Endothelial cell (in vitro differentiated cells): ENCODE measurements at regions not wholly inside any gene's neighbourhood (a gene's known extent, or its start where the extent isn't known, plus 50 kb on each side); places are given as distances from the start of the nearest gene placed in this dataset.

Experiments used
- DNase-seq: peaks from one replicate; pipeline ENCODE4 v3.0.0; 2021; ENCODE audit warnings: low spot score
- H3K27ac Mint-ChIP-seq: one replicate; pipeline ENCODE4 v1.8.0; 2021; ENCODE audit warnings: mixed read lengths, inconsistent platforms; ENCODE audit not compliant: unreplicated experiment
- H3K27me3 Mint-ChIP-seq: one replicate; pipeline ENCODE4 v1.8.0; 2021; ENCODE audit warnings: mild to moderate bottlenecking, moderate library complexity, mixed read lengths, inconsistent platforms; ENCODE audit not compliant: unreplicated experiment
- H3K36me3 Mint-ChIP-seq: one replicate; pipeline ENCODE4 v1.8.0; 2021; ENCODE audit warnings: mild to moderate bottlenecking, low read depth, mixed read lengths, inconsistent platforms; ENCODE audit not compliant: unreplicated experiment
- H3K4me1 Mint-ChIP-seq: one replicate; pipeline ENCODE4 v1.8.0; 2021; ENCODE audit warnings: mild to moderate bottlenecking, mixed read lengths, inconsistent platforms; ENCODE audit not compliant: unreplicated experiment
- H3K4me3 Mint-ChIP-seq: one replicate; pipeline ENCODE4 v1.8.0; 2021; ENCODE audit warnings: mild to moderate bottlenecking, mixed read lengths, inconsistent platforms; ENCODE audit not compliant: unreplicated experiment
- H3K9me3 Mint-ChIP-seq: one replicate; pipeline ENCODE4 v1.8.0; 2021; ENCODE audit warnings: mixed read lengths, inconsistent platforms; ENCODE audit not compliant: unreplicated experiment
- CTCF ChIP-seq: fragments of 200-600 bp; sonication (generic); IDR thresholded peaks from one replicate; pipeline ENCODE4 v1.5.0; 2021; ENCODE audit warnings: antibody characterized with exemption; ENCODE audit not compliant: unreplicated experiment

DNA sequence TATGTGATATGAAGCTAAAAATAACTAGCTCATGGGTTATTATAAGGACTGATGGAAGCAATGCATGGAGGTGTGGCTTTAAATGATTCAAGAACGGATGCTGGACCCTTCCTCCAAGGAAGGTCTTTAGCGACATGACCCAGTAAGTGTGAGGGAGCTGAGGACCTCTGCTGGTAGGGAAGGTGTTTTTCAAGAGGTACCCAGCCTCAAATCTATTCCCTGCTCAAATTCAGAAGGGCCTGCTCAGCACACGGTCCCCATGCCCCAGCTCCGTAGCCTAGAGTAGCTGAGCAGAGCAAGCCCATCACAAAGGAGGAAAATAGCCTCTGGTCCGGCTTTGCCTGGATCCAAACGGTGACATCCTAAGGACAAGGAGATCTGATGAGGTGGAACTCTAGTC, 266.2 kb upstream of the IGF1R start:
- H3K4me3 Mint-ChIP-seq = no peak overlapping the region
- no peaks in the 10 kb centered on the region for H3K27me3 Mint-ChIP-seq
- peaks cover 2% of the 10 kb centered on the region for H3K36me3 Mint-ChIP-seq
- no peaks in the 10 kb centered on the region for H3K4me1 Mint-ChIP-seq
- no peaks in the 10 kb centered on the region for H3K9me3 Mint-ChIP-seq
- no peak overlapping the region for H3K27ac Mint-ChIP-seq
- DNase-seq = no peak
- TF ChIP-seq CTCF = no peak

DNA sequence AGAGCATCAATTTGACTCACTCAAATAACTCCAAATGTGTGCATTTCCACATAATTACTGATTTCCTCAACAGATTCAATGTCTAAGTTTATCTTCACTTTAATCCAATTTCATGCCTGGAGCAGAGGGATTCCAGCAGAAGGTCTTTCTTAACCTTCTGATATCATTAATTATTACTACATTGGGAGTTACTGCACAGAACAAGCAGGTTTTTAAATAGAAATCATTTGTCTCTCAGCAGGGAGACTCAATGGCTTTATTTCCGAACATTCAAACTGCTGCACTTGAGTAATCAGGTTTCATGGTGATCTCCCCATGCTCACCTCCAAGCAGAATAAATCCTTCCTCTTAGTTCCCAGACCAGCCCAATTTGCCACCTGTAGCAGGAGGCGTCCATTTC, 264.8 kb upstream of the IGF1R start:
- no peak for DNase-seq
- Mint-ChIP-seq H3K36me3 (peaks cover 2% of the 10 kb centered on the region), H3K4me3 (no peak overlapping the region), H3K9me3 (no peaks in the 10 kb centered on the region), H3K27ac (no peak overlapping the region), H3K4me1 (no peaks in the 10 kb centered on the region), H3K27me3 (no peaks in the 10 kb centered on the region)
- no peak for TF ChIP-seq CTCF

DNA sequence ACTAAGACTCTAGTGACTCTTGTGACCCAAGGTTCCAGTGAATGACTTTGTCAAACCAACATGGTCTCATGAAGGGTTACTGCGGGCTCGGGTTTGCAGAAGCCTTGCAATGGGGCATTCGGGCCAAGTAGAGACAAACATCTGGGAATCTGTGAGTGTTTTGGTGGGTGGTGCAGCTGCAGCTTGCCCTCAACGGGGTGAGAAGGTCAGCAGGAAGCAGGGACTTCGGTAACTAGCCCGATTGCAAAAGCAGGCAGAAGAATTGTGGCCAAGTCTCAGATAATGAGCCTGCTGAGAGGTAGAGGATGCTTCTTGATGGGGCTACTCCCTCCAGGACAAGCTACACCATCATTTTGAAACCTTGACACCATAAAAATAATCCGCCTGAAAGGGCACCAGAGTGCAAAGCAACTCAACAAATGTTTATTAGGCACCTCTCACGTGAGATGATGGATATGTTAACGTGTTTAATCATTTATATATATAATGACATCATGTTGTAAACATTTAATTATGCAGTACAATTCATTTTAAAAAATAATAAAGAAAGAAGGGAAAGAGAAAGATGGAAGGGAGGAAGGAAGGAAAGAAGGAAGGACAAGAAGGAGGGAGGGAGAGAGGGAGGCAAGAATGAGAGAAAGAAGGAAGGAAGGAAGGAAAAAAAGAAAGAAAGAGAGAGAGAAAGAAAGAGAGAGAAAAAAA, 263.9 kb upstream of the IGF1R start:
- H3K4me1 Mint-ChIP-seq = no peaks in the 10 kb centered on the region
- no peaks in the 10 kb centered on the region for H3K9me3 Mint-ChIP-seq
- no peak overlapping the region for H3K27ac Mint-ChIP-seq
- H3K27me3 Mint-ChIP-seq = no peaks in the 10 kb centered on the region
- H3K36me3 Mint-ChIP-seq = peaks cover 2% of the 10 kb centered on the region
- no peak for DNase-seq
- no peak overlapping the region for H3K4me3 Mint-ChIP-seq
- no peak for TF ChIP-seq CTCF

DNA sequence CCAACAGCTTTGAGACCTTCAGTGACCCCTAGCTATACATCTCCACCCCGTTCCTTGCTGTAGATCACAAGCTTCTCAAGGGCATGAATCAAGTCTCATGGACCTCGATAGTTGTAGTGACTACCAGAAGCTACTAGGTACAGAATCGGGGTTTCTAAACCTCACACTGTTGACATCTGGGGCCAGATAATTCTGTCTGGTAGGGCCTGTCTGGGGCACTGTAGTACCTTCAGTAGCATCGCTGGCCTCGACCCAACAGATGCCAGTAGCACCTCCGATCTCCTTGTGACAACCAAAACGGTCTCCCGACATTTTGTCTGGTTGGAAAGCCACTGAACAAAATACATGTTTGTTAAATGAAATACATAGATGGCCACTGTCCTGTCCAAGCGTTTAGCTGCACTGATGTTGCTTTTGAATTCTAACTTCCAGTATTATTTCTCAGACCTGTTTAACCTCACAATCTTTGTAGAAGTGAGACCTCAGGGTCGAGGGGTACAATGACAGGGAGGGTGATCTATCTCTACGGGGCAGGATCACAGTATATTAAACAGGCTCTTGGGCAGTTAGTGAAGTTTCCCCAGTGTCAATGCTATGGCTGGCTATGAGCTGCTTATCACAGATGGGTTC, 262.5 kb upstream of the IGF1R start:
- no peak for DNase-seq
- no peak overlapping the region for H3K4me3 Mint-ChIP-seq
- no peaks in the 10 kb centered on the region for H3K4me1 Mint-ChIP-seq
- H3K9me3 Mint-ChIP-seq = no peaks in the 10 kb centered on the region
- H3K36me3 Mint-ChIP-seq = peaks cover 2% of the 10 kb centered on the region
- no peaks in the 10 kb centered on the region for H3K27me3 Mint-ChIP-seq
- no peak overlapping the region for H3K27ac Mint-ChIP-seq
- TF ChIP-seq CTCF = no peak

- Mint-ChIP-seq H3K27me3 (no peaks in the 10 kb centered on the region), H3K4me1 (no peaks in the 10 kb centered on the region), H3K27ac (no peak overlapping the region), H3K9me3 (no peaks in the 10 kb centered on the region), H3K36me3 (peaks cover 2% of the 10 kb centered on the region), H3K4me3 (no peak overlapping the region)
- no peak for TF ChIP-seq CTCF
- no peak for DNase-seq
Observed at GRCh38 chr15:98386561-98386960, 261.8 kb upstream of the IGF1R start.
